Forelimb muscle (tissue), 1 donor: ENCODE measurements at regions not wholly inside any gene's neighbourhood (a gene's known extent, or its start where the extent isn't known, plus 50 kb on each side); places are given as distances from the start of the nearest gene placed in this dataset.
"Not testable (repeated sequence)": the region's sequence is repeated elsewhere in the genome, so short reads cannot be mapped to it uniquely, and the experiment has no call there.

Experiments used
- DNase-seq: peaks from one replicate; pipeline ENCODE4 v3.0.0-alpha.2; 2013; ENCODE audit warnings: low read depth

DNA sequence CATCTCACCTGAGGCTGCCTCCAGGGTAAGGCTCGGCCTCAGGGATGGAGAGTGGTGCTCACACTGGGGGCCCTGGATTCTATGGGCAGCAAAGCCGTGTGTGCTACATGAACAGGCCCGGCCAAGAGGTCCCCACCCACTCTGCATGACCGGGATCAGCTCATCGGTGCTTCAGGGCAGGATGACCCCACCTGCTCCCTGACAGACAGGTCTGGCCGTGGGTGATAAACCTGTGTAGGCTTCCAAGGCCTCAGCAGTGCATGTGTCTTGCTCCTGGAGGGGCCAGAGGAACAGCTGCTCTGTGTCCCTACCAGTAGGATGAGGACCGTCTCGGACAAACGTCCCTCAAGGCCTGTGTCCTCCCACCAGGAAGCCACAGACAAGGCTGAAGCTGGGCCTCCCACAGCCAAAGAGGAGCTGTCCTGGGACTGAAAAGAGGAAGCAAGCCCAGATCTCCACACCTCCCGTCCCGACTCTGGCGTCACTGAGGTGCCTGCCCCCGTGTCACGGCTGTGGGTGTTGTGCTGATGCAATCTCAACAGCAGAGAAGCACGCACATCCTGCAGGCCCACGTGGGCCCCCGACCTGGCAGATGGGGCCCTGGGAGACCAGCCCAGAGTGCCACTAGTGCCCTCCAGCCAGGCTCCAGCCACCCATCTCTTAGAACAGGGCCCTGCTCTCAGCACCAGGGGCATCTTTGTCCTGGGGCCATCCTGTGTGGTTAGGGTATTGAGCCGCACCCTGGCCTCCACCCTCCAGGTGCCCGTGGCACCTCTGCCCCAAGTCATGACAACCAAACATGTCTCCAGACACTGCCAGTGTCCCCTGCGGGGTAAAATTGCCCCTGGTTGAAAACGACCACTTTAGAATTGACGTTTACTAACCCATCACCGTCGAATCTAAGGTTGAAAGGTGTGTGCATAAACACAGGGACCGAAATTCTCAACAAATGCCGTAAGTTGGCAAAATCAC is 5455.9 kb upstream of the TPTE start:
- DNase-seq = not testable (repeated sequence)

DNA sequence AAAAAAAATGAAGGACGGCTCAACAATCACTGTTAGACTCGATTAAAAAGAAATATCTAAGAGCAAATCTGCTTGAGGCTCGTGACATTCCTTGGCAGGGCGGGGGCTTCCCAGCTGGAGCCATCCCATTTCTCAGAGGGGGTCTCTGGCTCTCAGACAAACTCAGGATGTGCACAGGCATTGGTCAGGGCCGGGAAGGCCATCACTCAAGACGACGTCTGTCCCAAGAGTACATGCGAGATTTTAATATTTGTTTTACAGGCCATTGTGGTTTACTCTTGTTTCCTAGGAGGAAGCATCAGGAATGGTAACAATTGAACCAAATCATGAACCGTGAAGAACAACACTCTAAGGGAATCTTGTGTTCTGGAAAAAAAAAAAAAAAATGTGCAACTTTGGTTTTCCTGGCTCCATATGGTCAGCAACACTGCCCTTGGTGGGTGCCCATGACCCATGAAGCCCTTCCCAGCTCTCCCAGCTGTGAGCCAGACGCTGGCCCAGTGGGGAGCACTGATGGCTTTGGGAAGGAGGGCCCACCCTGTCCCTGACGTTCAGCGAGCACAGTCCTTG is 5454.6 kb upstream of the TPTE start:
- DNase-seq = not testable (repeated sequence)

DNA sequence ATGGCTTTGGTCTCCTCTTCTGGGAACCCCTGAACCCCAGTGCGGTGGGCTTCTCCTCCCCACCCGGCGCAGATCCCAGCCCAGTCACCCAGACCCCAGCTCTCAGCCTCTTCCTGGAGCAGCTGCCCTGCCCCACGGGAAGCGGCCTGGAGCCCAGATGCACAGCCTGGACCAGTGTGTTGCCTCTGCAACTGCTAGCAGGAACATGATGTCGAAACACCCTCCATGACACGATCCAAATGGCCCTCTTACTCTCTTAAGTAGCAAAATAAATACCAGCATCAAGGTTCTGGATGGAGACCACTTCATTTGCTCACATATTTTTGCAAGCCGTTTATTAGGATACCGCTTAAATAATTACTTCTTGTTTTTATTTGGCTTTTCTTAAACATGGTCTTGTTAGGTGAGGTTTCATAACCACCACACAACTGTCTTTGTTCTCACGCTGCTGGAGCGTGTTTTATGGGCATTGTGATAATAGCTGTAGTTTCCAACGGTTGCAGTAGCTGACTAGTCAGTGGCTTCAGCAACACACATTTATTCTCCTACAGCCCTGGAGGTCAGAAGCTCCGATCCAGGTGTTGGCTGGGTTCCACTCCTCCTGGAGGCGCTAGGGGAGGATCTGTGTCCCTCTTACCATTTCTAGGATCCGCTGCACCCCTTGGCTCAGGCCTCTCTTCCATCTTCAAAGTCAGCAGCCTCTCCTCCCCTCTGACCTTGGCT is 5453.9 kb upstream of the TPTE start:
- DNase-seq = not testable (repeated sequence)

DNA sequence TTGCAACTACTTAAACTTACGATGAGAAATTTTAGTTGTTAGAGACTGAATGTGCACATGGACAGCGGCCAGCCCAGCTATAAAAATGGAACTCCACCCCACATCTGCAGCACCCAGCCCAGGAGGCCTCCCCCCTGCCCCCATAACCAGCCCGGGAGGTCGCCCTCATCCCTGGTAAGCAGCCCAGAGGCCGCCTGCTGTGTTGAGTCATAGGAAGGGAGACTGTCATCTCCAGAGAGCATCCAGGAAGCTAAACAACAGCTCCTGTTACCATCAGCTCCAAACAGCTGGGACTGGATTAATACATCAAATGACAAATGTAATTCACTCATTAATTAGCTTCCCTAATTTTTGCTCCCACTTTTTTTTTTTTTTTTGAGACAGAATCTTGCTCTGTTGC is 5452.7 kb upstream of the TPTE start:
- not testable (repeated sequence) for DNase-seq

DNA sequence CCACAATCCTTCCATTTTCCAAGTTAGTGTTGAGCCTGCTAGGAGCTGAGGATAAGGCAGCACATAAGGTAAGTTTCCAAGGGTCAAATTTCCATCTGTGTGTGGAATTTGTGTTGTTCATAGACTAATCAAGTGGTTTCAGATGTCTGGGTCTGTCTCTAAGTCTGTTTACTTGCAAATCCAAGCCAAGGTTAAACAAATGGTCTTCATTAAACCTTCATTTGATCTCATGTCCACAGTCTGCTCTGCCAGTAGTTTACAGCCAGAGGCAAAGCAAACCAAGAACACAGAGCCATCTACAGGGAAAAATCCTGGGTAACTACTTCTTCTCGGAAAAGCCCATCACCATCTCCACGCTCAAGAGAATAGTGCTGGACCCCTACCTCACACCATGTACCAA is 5450.2 kb upstream of the TPTE start:
- DNase-seq = not testable (repeated sequence)

DNA sequence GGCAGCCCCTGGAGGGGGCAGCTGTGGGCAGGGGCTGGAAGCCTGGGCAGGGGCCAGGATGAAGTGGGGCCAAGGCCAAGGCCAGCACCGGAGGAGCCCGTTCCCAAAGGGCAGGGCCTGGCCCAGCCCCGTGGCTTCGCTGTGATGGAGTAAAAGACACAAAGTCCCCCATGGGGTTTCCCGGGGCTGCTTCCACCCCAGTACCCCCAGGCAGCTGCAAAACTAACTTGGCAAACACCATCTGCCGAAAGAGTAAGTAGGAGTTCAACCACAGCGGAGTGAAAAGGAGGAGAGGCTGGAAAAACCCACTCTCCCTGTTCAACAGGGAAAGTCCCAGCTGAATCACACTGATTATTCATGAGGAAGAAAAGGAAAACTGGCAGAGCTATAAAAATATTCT is 5444.5 kb upstream of the TPTE start:
- DNase-seq = not testable (repeated sequence)

DNA sequence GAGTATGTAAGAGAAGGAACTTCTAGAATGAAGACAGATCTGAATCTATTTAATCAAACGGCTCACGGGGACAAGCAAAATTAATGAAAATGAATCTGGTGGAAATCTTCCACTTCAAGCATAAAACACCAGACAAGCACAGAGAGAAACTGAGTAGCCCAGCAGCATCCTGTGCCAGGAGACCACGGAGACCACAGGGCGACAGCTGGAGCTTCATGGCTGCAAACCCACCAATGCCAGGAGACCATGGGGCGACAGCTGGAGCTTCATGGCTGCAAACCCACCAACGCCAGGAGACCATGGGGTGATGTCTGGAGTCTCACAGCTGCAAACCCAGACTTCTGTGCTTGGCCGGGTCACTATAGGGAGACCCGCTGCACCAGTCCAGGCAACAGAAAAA is 5442.0 kb upstream of the TPTE start:
- DNase-seq = not testable (repeated sequence)

DNA sequence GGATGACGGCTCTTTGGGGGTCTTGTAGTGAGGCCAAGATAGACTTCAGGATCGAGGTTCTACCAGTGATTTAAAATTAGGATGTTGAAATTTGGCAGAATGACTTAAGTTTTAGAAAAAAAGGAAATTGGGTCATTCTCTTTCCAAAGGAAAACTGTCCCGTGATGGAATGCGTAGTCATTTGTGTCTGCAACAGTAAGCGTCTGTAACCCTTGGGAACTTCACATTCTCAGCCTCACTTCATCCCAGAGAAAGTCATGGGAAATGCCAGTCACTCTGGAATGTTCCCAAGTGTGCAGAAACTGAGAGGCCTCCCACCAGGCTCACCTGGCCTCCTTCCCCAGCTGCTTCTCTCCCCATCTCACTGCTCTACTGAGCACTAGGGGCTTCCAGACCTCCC is 5441.4 kb upstream of the TPTE start:
- not testable (repeated sequence) for DNase-seq

DNA sequence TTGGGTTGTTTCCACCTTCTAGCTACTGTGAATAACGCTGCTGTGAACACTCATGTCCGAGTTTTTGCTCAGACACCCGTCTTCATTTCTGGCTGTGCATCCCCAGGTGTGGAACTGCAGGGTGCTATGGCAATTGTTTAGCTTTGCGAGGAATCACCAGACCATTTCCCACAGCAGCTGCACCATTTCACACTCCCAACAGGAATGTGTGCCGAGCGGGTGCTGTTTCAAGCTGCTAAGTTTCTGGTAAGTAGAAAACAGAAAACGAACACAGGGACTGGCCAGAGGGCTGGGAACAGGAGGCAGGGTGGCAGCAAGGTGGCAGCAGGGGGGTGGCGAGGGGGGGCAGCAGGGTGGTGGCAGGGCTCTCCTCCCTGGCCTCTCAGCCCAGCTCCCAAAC is 5437.1 kb upstream of the TPTE start:
- DNase-seq = not testable (repeated sequence)

DNA sequence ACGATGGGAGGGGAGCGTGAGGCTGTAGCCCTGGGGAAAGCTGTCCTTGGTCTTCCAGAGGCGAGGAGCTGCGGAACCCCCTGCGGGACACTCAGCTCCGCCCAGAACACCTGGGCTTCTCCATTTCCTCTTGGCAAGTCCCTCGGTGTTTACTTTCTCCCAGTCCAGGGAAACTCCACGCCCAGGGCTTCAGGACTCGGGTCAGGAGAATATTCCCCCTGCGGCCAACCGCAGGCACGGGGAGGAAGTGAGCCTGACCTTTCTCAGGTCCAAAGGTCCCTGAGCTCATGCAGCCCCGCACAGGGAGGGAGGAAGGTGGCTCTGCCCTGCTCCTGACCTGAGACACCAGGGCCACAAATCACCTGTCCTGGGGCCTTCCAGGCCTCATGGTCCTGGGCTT is 5435.9 kb upstream of the TPTE start:
- not testable (repeated sequence) for DNase-seq

DNA sequence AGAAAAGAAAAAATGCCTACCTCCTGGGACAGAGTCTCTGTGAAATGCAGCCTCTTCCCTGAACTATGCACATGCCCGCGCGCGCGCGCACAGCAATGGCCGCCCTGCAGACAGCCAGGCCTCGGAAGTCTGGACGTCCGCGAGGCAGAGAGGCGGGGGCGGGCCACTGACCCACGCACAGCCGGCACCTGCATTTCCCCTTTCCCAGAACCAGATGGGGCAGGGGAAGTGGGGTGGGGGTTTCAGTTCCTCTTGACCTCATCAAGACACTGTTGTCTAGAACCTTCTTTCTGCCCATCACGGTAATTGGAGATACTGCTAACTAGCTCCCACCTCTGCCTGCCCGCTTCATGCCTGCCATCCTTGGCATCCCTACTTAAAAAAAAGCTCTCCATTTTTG is 5435.0 kb upstream of the TPTE start:
- not testable (repeated sequence) for DNase-seq

DNA sequence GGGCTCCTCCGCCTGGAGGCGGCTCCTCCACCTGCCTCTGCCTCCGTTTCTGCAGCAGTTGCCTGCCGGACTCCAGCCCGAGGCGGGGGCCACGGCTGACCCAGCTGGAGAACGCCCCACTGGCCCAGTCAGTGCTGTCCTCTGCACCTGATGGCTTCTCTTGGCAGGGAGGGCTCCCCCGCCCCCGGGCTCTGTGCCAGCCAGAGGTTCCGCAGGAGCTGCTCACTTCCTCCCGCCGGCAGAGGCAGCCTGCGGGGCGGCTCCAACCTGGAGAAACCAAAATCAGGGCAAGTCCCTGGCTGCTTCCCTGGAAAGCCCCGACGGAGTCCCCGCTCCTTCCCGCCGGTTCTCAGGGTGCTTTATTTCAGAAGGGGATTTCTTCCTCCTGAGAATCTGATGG is 5432.6 kb upstream of the TPTE start:
- DNase-seq = not testable (repeated sequence)

DNA sequence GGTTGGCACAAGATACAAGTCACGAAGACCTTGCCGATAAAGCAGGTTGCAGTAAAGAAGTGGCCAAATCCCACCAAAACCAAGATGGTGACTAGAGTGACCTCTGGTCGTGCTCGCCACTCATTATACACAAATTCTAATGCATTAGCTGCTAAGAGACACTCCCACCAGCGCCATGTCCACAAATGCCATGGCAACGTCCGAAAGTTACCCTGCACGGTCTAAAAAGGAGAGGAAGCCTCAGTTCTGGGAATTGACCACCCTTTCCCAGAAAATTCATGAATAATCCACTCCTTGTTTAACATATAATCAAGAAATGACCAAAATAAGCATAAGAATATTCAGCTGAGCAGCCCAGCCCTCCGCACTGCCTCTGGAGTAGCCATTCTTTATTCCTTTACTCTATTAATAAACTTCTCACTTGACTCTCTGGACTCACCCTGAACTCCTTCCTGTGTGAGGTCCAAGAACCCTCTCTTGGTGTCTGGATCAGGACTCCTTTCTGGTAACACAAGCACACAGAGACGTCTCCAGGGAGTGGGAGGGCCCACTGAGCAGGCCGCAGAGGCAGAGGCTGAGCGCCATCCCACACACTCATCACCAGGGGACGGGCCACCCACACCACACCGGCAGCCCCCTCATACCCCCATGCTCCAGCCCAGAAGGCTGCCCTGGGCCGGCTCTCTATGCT is 5431.8 kb upstream of the TPTE start:
- not testable (repeated sequence) for DNase-seq

DNA sequence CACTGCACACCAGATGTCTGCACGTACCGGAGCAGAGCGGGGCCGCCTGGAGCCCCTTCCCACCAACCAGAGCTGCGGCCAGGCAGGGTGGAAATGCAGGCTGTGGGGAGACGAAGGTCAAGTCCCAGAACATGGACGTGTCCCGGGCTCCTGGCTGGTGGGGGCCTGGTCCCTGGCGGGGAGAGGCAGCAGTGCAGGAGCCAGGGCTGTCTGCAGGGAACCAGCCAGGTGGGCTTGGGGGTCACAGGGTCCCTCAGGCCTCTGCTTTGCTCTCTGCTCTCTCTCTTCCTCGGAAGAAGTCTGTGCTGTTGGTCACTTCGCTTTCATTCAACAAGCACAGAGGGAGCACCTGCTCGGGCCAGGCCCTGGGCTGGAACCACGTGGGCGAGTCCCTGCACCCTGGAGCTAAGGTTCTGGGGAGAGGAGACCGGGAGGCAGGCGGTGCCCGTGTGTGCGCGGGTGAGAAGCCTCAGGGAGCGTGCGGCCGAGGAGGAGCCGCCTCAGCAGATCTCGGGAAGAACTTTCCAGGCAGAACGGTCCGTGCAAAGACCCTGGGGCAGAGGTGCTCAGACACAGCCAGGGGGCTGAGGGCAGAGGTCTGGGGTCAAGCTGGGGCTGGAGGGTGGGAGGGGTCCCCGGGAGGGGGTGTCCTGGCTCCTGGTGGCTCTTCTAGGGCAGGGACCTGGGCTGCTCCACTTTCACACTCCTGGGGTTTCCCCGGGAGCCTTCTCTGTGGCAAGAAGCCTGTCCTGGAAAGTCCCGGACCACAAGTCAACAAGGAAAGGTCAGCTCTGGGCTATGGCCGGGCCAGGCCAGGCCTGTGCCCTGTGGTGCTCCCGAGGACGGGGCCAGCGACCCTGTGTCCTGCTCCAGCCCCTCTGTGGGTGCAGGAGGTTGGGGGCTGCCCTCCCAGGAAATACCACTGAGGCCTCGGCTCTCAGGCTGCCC is 5431.0 kb upstream of the TPTE start:
- DNase-seq = not testable (repeated sequence)

DNA sequence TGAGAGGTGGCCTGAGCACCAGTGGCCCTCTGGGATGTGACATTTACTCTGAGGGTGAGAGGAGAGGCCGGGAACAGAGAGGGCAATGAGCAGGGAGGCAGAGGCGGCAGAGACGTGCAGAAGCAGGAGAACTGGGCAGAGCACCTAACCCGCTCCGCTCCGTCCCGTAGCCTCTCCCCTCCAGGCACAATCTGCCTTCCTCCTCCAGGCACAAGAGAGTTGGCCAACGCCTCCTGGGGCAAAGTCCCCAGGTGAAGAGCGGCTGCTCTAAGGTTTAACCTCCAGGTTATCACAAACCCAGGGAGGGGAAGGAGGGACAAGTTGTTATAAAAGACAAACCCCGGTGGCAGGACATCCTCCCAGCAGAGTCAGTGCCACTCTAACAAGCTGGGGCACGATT is 5430.1 kb upstream of the TPTE start:
- not testable (repeated sequence) for DNase-seq

DNA sequence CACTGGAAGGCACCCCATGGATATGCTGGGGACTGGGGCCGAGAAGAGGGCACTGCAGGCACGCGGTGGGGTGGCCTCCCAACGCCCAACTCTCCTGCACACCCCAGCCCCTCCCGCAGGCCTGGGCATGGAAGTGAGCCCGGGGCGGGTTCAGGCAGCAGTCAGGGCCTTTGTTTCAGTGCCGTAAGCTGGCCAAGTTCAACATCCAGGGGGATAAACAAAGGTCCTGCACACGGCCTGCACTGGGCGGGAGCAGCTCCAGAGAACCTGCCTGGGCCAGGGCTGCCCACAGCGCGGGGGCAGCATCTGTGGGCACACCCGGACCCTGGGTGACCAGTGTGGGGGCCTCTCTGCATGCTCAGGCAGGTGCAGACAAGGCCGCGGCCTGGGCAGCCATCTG is 5425.8 kb upstream of the TPTE start:
- not testable (repeated sequence) for DNase-seq

DNA sequence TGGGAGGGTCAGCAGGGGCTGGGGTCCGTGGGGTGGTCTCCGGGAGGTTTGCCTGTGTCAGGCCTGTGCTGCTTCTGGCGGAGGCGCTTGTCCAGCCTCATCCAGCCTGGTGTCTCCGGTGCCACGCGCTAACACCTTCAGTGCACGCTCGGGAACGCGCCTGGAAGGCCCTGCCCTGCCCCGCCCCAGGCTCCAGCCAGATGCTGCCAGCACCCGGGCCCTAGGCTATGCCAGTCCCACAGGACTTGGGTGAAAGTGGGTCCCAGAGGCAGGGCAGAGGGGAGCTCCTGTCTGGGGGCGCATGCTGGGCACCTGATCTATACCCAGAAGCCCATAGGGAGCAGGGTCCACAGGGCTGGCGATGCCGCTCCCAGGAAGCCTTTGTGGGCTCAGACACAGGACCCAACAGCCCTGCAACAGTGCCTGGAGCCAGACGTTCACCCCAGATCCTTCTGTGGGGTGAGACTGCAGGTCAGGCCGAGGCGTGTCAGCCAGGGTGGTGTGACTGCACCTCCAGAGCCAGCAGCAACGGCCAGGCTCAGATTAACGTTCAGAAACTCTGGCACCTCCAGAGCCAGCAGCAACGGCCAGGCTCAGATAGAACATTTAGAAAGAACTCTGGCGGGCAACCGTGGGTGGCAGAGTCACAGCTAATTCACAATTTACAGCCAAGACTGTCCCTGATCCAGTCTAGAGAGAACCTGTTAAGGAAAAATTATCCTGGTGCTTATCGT is 5423.2 kb upstream of the TPTE start:
- DNase-seq = not testable (repeated sequence)

DNA sequence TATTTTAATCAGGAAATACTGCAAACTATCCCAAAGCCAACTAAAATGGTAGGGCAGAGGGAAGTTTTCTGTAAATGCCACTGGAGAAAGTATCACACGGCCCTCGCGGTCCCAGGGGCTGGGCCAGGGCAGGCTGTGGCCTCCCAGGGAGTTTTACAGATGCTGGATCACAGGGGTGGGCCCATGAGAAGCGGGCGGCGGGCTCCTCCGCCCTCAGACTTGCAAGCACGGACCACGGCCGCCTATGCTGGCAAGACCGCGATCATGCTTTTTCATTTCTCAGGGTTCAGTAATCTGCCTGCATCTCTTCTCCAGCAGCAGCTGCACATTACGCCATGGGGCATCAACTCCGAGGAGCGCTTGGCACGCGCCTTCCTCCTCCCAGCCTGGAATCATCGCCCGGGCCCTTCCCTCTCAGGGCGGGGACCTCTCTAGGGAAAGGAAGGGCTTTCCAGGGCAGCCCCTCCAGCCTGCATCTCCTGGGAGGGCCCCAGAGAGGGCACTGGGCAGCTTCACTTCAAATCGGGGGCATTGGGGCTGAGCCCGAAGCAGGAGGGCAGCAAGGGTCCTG is 5420.7 kb upstream of the TPTE start:
- not testable (repeated sequence) for DNase-seq

DNA sequence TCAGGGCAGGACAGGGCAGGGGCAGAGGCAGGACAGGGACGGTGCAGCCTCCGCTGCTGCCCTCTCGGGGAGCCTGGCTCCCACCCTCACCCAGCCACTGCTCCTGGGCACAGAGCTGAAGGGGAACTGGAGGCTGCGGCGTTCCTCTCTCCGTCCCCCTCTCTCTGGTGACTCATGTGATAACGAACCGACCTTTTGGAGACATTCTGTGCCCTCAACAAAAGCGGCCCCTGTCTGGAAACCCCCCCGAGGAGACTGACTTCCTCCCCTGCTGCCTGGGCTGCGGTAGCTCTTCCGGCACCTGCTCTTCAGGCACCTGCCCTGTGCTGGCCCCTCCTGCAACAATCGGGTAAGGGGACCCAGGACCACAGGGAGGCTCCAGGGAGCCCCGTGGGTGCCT is 5419.6 kb upstream of the TPTE start:
- DNase-seq = not testable (repeated sequence)
